Adrenal gland (tissue), 5 donors: ENCODE measurements at regions not wholly inside any gene's neighbourhood (a gene's known extent, or its start where the extent isn't known, plus 50 kb on each side); places are given as distances from the start of the nearest gene placed in this dataset.

Source experiments
- CTCF ChIP-seq, 6 experiments: fragments of 450-650 bp in 4 of 6; fragments of 200-600 bp in 2 of 6; sonication (generic) in 1 of 6; IDR thresholded peaks; 1 replicate in 5 of 6; 2 replicates in 1 of 6; pipeline versions ENCODE4 v1.5.1 to v1.8.0; 2016 to 2021; ENCODE audit warnings: antibody characterized with exemption in 6 of 6, mild to moderate bottlenecking in 2 of 6, moderate library complexity in 1 of 6
- POLR2A ChIP-seq, 2 donors: fragments of 450-650 bp; IDR thresholded peaks; one replicate each; pipeline ENCODE4 v1.6.1; 2017; ENCODE audit warnings: antibody characterized with exemption in 2 of 2, mild to moderate bottlenecking in 2 of 2, moderate library complexity in 1 of 2
- donor health status: DM: no; HTN: no; CAD: no.

- no peak for TF ChIP-seq CTCF (IDR thresholded peaks at IDR 0.05)
- no peak for TF ChIP-seq POLR2A (IDR thresholded peaks at IDR 0.05)
Observed at GRCh38 chr15:94077938-94078337, 153.4 kb upstream of the MCTP2 start.
